Naive B cell (primary cell): ENCODE measurements at regions not wholly inside any gene's neighbourhood (a gene's known extent, or its start where the extent isn't known, plus 50 kb on each side); places are given as distances from the start of the nearest gene placed in this dataset.
"Not testable (repeated sequence)": the region's sequence is repeated elsewhere in the genome, so short reads cannot be mapped to it uniquely, and the experiment has no call there.

Experiments used
- ATAC-seq, 2 donors: fragments of 150-1000 bp; cut with Tn5 transposase; 2 replicates each; pipeline ENCODE4 v1.10.0; 2021; ENCODE audit warnings: low read depth in 2 of 2, mild to moderate bottlenecking in 2 of 2, moderate library complexity in 2 of 2
- DNase-seq: peaks from one replicate; pipeline ENCODE4 v3.0.0; 2022
- H3K27ac Mint-ChIP-seq, 6 donors: one replicate each; pipeline ENCODE4 v1.8.0; 2020 to 2022; ENCODE audit warnings: mild to moderate bottlenecking in 6 of 6, mixed read lengths in 6 of 6, moderate library complexity in 5 of 6, inconsistent platforms in 2 of 6
- H3K27me3 Mint-ChIP-seq, 3 donors: one replicate each; pipeline ENCODE4 v1.8.0; 2021 to 2022; ENCODE audit warnings: mixed read lengths in 3 of 3, mild to moderate bottlenecking in 1 of 3
- H3K36me3 Mint-ChIP-seq, 2 donors: one replicate each; pipeline ENCODE4 v1.8.0; 2020 to 2022; ENCODE audit warnings: mixed read lengths in 2 of 2, inconsistent platforms in 1 of 2, mild to moderate bottlenecking in 1 of 2
- H3K4me1 Mint-ChIP-seq, 3 donors: one replicate each; pipeline ENCODE4 v1.8.0; 2020 to 2022; ENCODE audit warnings: mixed read lengths in 3 of 3, inconsistent platforms in 1 of 3, mild to moderate bottlenecking in 1 of 3, moderate library complexity in 1 of 3
- H3K4me3 Mint-ChIP-seq, 8 donors: one replicate each; pipeline ENCODE4 v1.8.0; 2020 to 2022; ENCODE audit warnings: mild to moderate bottlenecking in 8 of 8, mixed read lengths in 8 of 8, moderate library complexity in 8 of 8, inconsistent platforms in 2 of 8
- H3K9me3 Mint-ChIP-seq, 7 donors: one replicate each; pipeline ENCODE4 v1.8.0; 2020 to 2022; ENCODE audit warnings: mixed read lengths in 7 of 7, mild to moderate bottlenecking in 5 of 7, inconsistent platforms in 2 of 7, moderate library complexity in 1 of 7

GRCh38 chr4:124863040-124863545 lies 150.6 kb upstream of the ANKRD50 start:
- DNase-seq (no peak), ATAC-seq (no peak)
- no peak overlapping the region for H3K27ac Mint-ChIP-seq
- H3K9me3 Mint-ChIP-seq = peaks cover 0 to 3% (median 0%) of the 10 kb centered on the region in 7 donors
- H3K4me1 Mint-ChIP-seq = no peaks in the 10 kb centered on the region
- no peaks in the 10 kb centered on the region for H3K27me3 Mint-ChIP-seq
- H3K4me3 Mint-ChIP-seq = no peak overlapping the region
- no peaks in the 10 kb centered on the region for H3K36me3 Mint-ChIP-seq

GRCh38 chr4:124862261-124862660 lies 149.7 kb upstream of the ANKRD50 start:
- Mint-ChIP-seq H3K4me1 (no peaks in the 10 kb centered on the region), H3K27me3 (no peaks in the 10 kb centered on the region), H3K36me3 (no peaks in the 10 kb centered on the region), H3K9me3 (peaks cover 0 to 3% (median 0%) of the 10 kb centered on the region in 7 donors), H3K27ac (no peak overlapping the region), H3K4me3 (no peak overlapping the region)
- ATAC-seq (no peak), DNase-seq (no peak)

- Mint-ChIP-seq H3K36me3 (no peaks in the 10 kb centered on the region), H3K27me3 (no peaks in the 10 kb centered on the region), H3K4me1 (no peaks in the 10 kb centered on the region), H3K4me3 (no peak overlapping the region), H3K27ac (no peak overlapping the region), H3K9me3 (peaks cover 0 to 5% (median 0%) of the 10 kb centered on the region in 7 donors)
- DNase-seq (no peak), ATAC-seq (no peak)
Observed at GRCh38 chr4:124861761-124862160, 149.2 kb upstream of the ANKRD50 start.

- H3K27me3 Mint-ChIP-seq = no peaks in the 10 kb centered on the region
- ATAC-seq = no peak
Observed at GRCh38 chr4:124854968-124855367, 142.4 kb upstream of the ANKRD50 start.

GRCh38 chr4:124851741-124852140 lies 139.2 kb upstream of the ANKRD50 start:
- DNase-seq = no peak
- Mint-ChIP-seq H3K4me1 (no peaks in the 10 kb centered on the region), H3K4me3 (no peak overlapping the region), H3K9me3 (peaks cover 0 to 7% (median 4%) of the 10 kb centered on the region in 7 donors), H3K27me3 (no peaks in the 10 kb centered on the region), H3K36me3 (no peaks in the 10 kb centered on the region), H3K27ac (no peak overlapping the region)
- ATAC-seq = no peak

More at GRCh38 chr4:124854968-124855367, 142.4 kb upstream of the ANKRD50 start:
- H3K4me3 Mint-ChIP-seq = no peak overlapping the region
- no peak for DNase-seq
- H3K4me1 Mint-ChIP-seq = no peaks in the 10 kb centered on the region
- no peak overlapping the region for H3K27ac Mint-ChIP-seq
- peaks cover 0 to 7% (median 4%) of the 10 kb centered on the region in 7 donors for H3K9me3 Mint-ChIP-seq
- H3K36me3 Mint-ChIP-seq = no peaks in the 10 kb centered on the region

- no peak for ATAC-seq
- Mint-ChIP-seq H3K4me3 (no peak overlapping the region), H3K4me1 (no peaks in the 10 kb centered on the region), H3K27ac (no peak overlapping the region), H3K36me3 (no peaks in the 10 kb centered on the region), H3K9me3 (peaks cover 2 to 21% (median 7%) of the 10 kb centered on the region in 7 donors), H3K27me3 (no peaks in the 10 kb centered on the region)
- no peak for DNase-seq
Observed at GRCh38 chr4:124846306-124846705, 133.8 kb upstream of the ANKRD50 start.

- peaks cover 20 to 62% (median 28%) of the 10 kb centered on the region in 7 donors for H3K9me3 Mint-ChIP-seq
- H3K27ac Mint-ChIP-seq = no peak overlapping the region
- no peak overlapping the region for H3K4me3 Mint-ChIP-seq
- H3K27me3 Mint-ChIP-seq = no peaks in the 10 kb centered on the region
- H3K36me3 Mint-ChIP-seq = peaks cover 0 to 10% of the 10 kb centered on the region in 2 donors
- no peak for ATAC-seq
- H3K4me1 Mint-ChIP-seq = no peaks in the 10 kb centered on the region
- DNase-seq = no peak
Observed at GRCh38 chr4:124839786-124840390, 127.4 kb upstream of the ANKRD50 start.

GRCh38 chr4:124833831-124834505 lies 121.4 kb upstream of the ANKRD50 start:
- H3K4me3 Mint-ChIP-seq = no peak overlapping the region
- H3K27ac Mint-ChIP-seq = no peak overlapping the region
- H3K9me3 Mint-ChIP-seq = peaks cover 7 to 29% (median 13%) of the 10 kb centered on the region in 7 donors
- no peaks in the 10 kb centered on the region for H3K4me1 Mint-ChIP-seq
- ATAC-seq = no peak
- H3K36me3 Mint-ChIP-seq = no peaks in the 10 kb centered on the region
- DNase-seq = no peak
- no peaks in the 10 kb centered on the region for H3K27me3 Mint-ChIP-seq

- Mint-ChIP-seq H3K36me3 (no peaks in the 10 kb centered on the region), H3K4me1 (no peaks in the 10 kb centered on the region), H3K27me3 (no peaks in the 10 kb centered on the region), H3K27ac (no peak overlapping the region), H3K9me3 (peaks cover 0 to 9% (median 5%) of the 10 kb centered on the region in 7 donors), H3K4me3 (no peak overlapping the region)
- DNase-seq (no peak), ATAC-seq (no peak)
Observed at GRCh38 chr4:124828382-124828781, 115.8 kb upstream of the ANKRD50 start.

GRCh38 chr4:124817531-124817930 lies 105.0 kb upstream of the ANKRD50 start:
- Mint-ChIP-seq H3K27ac (no peak overlapping the region), H3K4me3 (no peak overlapping the region), H3K9me3 (peaks cover 3 to 18% (median 8%) of the 10 kb centered on the region in 7 donors), H3K36me3 (no peaks in the 10 kb centered on the region), H3K4me1 (no peaks in the 10 kb centered on the region), H3K27me3 (no peaks in the 10 kb centered on the region)
- DNase-seq = no peak
- no peak for ATAC-seq

- H3K27me3 Mint-ChIP-seq, H3K4me3 Mint-ChIP-seq, H3K4me1 Mint-ChIP-seq, ATAC-seq, H3K27ac Mint-ChIP-seq, DNase-seq, H3K36me3 Mint-ChIP-seq: not testable (repeated sequence)
- peaks cover 4 to 15% (median 8%) of the 10 kb centered on the region in 7 donors for H3K9me3 Mint-ChIP-seq
Observed at GRCh38 chr4:124812203-124812602, 99.7 kb upstream of the ANKRD50 start.

- Mint-ChIP-seq H3K27ac (no peak overlapping the region), H3K4me1 (no peaks in the 10 kb centered on the region)
Observed at GRCh38 chr4:124810827-124811226, 98.3 kb upstream of the ANKRD50 start.

GRCh38 chr4:124807421-124807820 lies 94.9 kb upstream of the ANKRD50 start:
- peaks cover 0 to 10% of the 10 kb centered on the region in 2 donors for H3K36me3 Mint-ChIP-seq
- no peak for ATAC-seq

More at GRCh38 chr4:124810827-124811226, 98.3 kb upstream of the ANKRD50 start:
- DNase-seq (no peak), ATAC-seq (no peak)
- no peaks in the 10 kb centered on the region for H3K27me3 Mint-ChIP-seq
- no peak overlapping the region for H3K4me3 Mint-ChIP-seq
- H3K36me3 Mint-ChIP-seq = peaks cover 0 to 10% of the 10 kb centered on the region in 2 donors
- H3K9me3 Mint-ChIP-seq = peaks cover 4 to 15% (median 8%) of the 10 kb centered on the region in 7 donors

GRCh38 chr4:124806403-124806802 lies 93.9 kb upstream of the ANKRD50 start:
- H3K4me1 Mint-ChIP-seq = no peaks in the 10 kb centered on the region
- H3K27ac Mint-ChIP-seq = no peak overlapping the region
- ATAC-seq (no peak), DNase-seq (no peak)
- peaks cover 0 to 2% of the 10 kb centered on the region in 2 donors for H3K36me3 Mint-ChIP-seq
- no peak overlapping the region for H3K4me3 Mint-ChIP-seq
- H3K27me3 Mint-ChIP-seq = no peaks in the 10 kb centered on the region
- peaks cover 0 to 2% (median 1%) of the 10 kb centered on the region in 7 donors for H3K9me3 Mint-ChIP-seq

More at GRCh38 chr4:124807421-124807820, 94.9 kb upstream of the ANKRD50 start:
- peaks cover 1 to 13% (median 8%) of the 10 kb centered on the region in 7 donors for H3K9me3 Mint-ChIP-seq
- H3K4me3 Mint-ChIP-seq = no peak overlapping the region
- no peak overlapping the region for H3K27ac Mint-ChIP-seq
- no peaks in the 10 kb centered on the region for H3K4me1 Mint-ChIP-seq
- no peak for DNase-seq
- no peaks in the 10 kb centered on the region for H3K27me3 Mint-ChIP-seq
